Epithelial cell of esophagus (primary cell): ENCODE measurements at regions not wholly inside any gene's neighbourhood (a gene's known extent, or its start where the extent isn't known, plus 50 kb on each side); places are given as distances from the start of the nearest gene placed in this dataset.
"Not testable (repeated sequence)": the region's sequence is repeated elsewhere in the genome, so short reads cannot be mapped to it uniquely, and the experiment has no call there.

ENCODE experiments used
- DNase-seq: peaks from one replicate; pipeline ENCODE4 v3.0.0; 2010; ENCODE audit warnings: low read depth
- H3K4me3 ChIP-seq: 2 replicates; pipeline ENCODE4 v1.5.1; 2011; ENCODE audit warnings: mild to moderate bottlenecking, low read length, control low read depth
- CTCF ChIP-seq: IDR thresholded peaks from 2 replicates; pipeline ENCODE4 v1.5.1; 2011; ENCODE audit warnings: low read depth, mild to moderate bottlenecking, low read length, control low read depth, inconsistent platforms; ENCODE audit not compliant: insufficient read depth; ENCODE audit errors: missing control alignments

GRCh38 chr6:122878796-122879195 is 89.7 kb downstream of the SMPDL3A start:
- no peak for DNase-seq
- no peak overlapping the region for H3K4me3 ChIP-seq
- TF ChIP-seq CTCF, result no peak

- H3K4me3 ChIP-seq, result no peak overlapping the region
- no peak for TF ChIP-seq CTCF
These were observed 97.4 kb downstream of the SMPDL3A start for GRCh38 chr6:122886481-122886880.

GRCh38 chr6:122887941-122888340 is 98.9 kb downstream of the SMPDL3A start:
- H3K4me3 ChIP-seq, result no peak overlapping the region
- no peak for TF ChIP-seq CTCF
- DNase-seq, result no peak

More at GRCh38 chr6:122886481-122886880, 97.4 kb downstream of the SMPDL3A start:
- DNase-seq, result no peak

GRCh38 chr6:122888680-122889079 is 99.6 kb downstream of the SMPDL3A start:
- not testable (repeated sequence) for H3K4me3 ChIP-seq, DNase-seq

GRCh38 chr6:122890250-122890649 is 101.2 kb downstream of the SMPDL3A start:
- TF ChIP-seq CTCF, result no peak
- H3K4me3 ChIP-seq, result no peak overlapping the region
- no peak for DNase-seq

GRCh38 chr6:122894791-122895190 is 101.2 kb upstream of the CLVS2 start:
- no peak for DNase-seq
- no peak for TF ChIP-seq CTCF
- H3K4me3 ChIP-seq, result no peak overlapping the region

GRCh38 chr6:122902326-122902725 is 93.7 kb upstream of the CLVS2 start:
- TF ChIP-seq CTCF, result no peak
- no peak overlapping the region for H3K4me3 ChIP-seq
- no peak for DNase-seq

- no peak for TF ChIP-seq CTCF
- H3K4me3 ChIP-seq, result no peak overlapping the region
- no peak for DNase-seq
These were observed 92.6 kb upstream of the CLVS2 start for GRCh38 chr6:122903266-122903915.
